HEK293T (cell line): ENCODE measurements at regions not wholly inside any gene's neighbourhood (a gene's known extent, or its start where the extent isn't known, plus 50 kb on each side); places are given as distances from the start of the nearest gene placed in this dataset.

ENCODE experiments used
- ARNT ChIP-seq: fragments of 450-650 bp; IDR thresholded peaks from 2 replicates; pipeline ENCODE4 v1.6.1; 2017; ENCODE audit warnings: mild to moderate bottlenecking
- BHLHE40 ChIP-seq: fragments of 450-650 bp; IDR thresholded peaks from 2 replicates; pipeline ENCODE4 v1.6.1; 2016; ENCODE audit warnings: mild to moderate bottlenecking, moderate library complexity, borderline replicate concordance
- CTBP1 ChIP-seq: fragments of 450-650 bp; IDR thresholded peaks from 2 replicates; pipeline ENCODE4 v1.6.1; 2016; ENCODE audit warnings: borderline replicate concordance
- ELF4 ChIP-seq: fragments of 450-650 bp; IDR thresholded peaks from 2 replicates; pipeline ENCODE4 v1.6.1; 2017; ENCODE audit warnings: antibody characterized with exemption
- FOXA1 ChIP-seq: fragments of 450-650 bp; IDR thresholded peaks from 2 replicates; pipeline ENCODE4 v1.6.1; 2016; ENCODE audit warnings: mild to moderate bottlenecking
- FOXK2 ChIP-seq: fragments of 450-650 bp; IDR thresholded peaks from 2 replicates; pipeline ENCODE4 v1.6.1; 2016; ENCODE audit warnings: mild to moderate bottlenecking
- FOXM1 ChIP-seq: fragments of 450-650 bp; IDR thresholded peaks from 2 replicates; pipeline ENCODE4 v1.6.1; 2017; ENCODE audit warnings: mild to moderate bottlenecking, borderline replicate concordance
- LEF1 ChIP-seq: fragments of 450-650 bp; IDR thresholded peaks from 2 replicates; pipeline ENCODE4 v1.6.1; 2017; ENCODE audit warnings: mild to moderate bottlenecking, borderline replicate concordance
- NFRKB ChIP-seq: fragments of 450-650 bp; IDR thresholded peaks from 2 replicates; pipeline ENCODE4 v1.6.1; 2016; ENCODE audit warnings: mild to moderate bottlenecking, moderate library complexity
- SP1 ChIP-seq: fragments of 450-650 bp; IDR thresholded peaks from 2 replicates; pipeline ENCODE4 v1.6.1; 2017
- SUZ12 ChIP-seq: fragments of 450-650 bp; IDR thresholded peaks from 2 replicates; pipeline ENCODE4 v1.6.1; 2016; ENCODE audit warnings: mild to moderate bottlenecking
- TARDBP ChIP-seq: fragments of 450-650 bp; IDR thresholded peaks from 2 replicates; pipeline ENCODE4 v1.6.1; 2016
- ZNF384 ChIP-seq: fragments of 450-650 bp; IDR thresholded peaks from 2 replicates; pipeline ENCODE4 v1.6.1; 2016

DNA sequence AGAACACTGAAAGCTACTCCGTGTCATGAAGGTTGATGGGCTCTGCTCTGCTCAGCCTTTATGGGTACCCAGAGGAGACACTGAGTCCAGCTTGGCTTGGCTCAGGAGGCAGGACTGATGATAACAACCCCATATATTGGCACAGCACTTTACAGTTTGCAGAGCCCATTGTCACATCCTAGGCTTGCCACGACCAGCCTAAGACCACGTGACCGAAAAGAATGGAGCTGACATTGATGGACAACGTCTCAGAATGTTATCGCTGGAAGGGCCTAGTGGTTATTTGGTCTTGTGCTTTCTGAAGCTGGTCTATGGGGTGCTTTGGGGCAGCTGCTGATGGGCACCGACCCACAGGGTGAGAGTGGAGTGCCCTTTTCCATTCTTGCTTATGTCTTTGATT, 72.9 kb upstream of the RUNX3 start:
- TF ChIP-seq TARDBP (no peak), LEF1 (no peak), FOXM1 (no peak), BHLHE40 (no peak), CTBP1 (no peak), SUZ12 (no peak), ARNT (no peak), ELF4 (no peak), FOXK2 (no peak), ZNF384 (no peak), FOXA1 (no peak), SP1 (no peak), NFRKB (no peak)
